ENCODE measurements at regions not wholly inside any gene's neighbourhood (a gene's known extent, or its start where the extent isn't known, plus 50 kb on each side); places are given as distances from the start of the nearest gene placed in this dataset.
A peak's percentile ranks its signal among the peaks of the same experiment; 100 is the strongest.

DNA sequence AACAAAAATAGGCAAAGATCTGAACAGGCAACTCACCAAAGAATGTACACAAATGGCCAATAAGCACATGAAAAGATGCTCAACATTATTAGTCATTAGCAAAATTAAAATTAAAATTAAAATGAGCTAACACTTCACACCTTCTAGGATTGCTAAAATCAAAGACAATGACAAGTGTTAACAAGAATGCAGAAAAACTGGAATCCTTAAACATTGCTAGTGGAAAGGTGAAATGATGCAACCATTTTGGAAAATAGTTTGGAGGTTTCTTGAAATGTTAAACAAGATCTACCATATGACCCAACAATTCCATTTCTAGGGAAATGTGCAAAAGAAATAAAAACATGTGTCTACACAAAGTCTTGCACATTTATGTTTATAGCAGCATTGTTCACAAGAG is 75.5 kb upstream of the DST start:
- peak; percentile 87 for FAIRE-seq
- no peak for DNase-seq (ENCODE audit: insufficient read length, low spot score)

DNA sequence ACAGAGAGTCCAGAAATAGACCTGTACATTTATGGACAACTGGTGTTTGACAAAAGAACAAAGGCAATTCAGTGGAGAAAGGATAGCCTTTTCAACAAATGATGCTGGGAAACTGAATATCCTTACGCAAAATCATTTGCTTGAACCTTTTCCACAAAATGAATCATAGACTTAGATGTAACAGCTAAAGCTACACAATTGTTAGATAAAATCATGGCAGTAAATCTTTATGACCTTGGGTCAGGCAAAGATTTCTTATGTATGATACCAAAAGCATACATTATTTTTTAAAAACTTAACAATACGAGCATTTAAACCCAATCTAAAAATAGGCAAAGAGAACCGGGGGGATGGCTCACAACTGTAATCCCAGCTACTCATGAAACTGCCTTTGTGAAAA is 73.5 kb upstream of the DST start:
- DNase-seq (ENCODE audit: insufficient read length, low spot score): no peak
- FAIRE-seq: peak; percentile 79
- TF ChIP-seq, protein P1, sequence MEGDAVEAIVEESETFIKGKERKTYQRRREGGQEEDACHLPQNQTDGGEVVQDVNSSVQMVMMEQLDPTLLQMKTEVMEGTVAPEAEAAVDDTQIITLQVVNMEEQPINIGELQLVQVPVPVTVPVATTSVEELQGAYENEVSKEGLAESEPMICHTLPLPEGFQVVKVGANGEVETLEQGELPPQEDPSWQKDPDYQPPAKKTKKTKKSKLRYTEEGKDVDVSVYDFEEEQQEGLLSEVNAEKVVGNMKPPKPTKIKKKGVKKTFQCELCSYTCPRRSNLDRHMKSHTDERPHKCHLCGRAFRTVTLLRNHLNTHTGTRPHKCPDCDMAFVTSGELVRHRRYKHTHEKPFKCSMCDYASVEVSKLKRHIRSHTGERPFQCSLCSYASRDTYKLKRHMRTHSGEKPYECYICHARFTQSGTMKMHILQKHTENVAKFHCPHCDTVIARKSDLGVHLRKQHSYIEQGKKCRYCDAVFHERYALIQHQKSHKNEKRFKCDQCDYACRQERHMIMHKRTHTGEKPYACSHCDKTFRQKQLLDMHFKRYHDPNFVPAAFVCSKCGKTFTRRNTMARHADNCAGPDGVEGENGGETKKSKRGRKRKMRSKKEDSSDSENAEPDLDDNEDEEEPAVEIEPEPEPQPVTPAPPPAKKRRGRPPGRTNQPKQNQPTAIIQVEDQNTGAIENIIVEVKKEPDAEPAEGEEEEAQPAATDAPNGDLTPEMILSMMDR (IDR thresholded peaks at IDR 0.05; ENCODE audit: insufficient read depth, missing control alignments): no peak

More for the DNA sequence above, 75.5 kb upstream of the DST start:
- TF ChIP-seq, protein P1 (IDR thresholded peaks at IDR 0.05; ENCODE audit: insufficient read depth, missing control alignments): no peak

DNA sequence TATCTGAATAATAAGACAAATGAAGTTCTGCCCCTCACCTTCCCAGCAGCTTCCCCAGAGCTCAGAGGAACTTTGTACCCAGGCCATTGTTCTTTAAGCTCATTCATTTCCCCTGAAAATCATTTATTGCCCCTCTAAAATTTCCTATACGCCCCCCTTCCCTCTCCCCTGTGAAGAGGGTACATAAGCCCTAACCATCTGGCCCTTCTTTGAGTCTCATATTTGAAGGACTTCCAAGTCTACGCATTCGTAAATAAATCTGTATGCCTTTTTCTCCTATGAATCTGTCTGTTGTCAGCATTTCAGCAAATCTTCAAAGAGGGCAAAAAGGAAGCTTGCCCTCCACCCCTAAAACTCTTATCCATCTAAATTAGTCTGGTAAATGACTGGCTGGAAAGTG is 73.1 kb upstream of the DST start:
- TF ChIP-seq, protein P1 (IDR thresholded peaks at IDR 0.05; ENCODE audit: insufficient read depth, missing control alignments): no peak
- FAIRE-seq: peak; percentile 78
- DNase-seq (ENCODE audit: insufficient read length, low spot score): no peak

DNA sequence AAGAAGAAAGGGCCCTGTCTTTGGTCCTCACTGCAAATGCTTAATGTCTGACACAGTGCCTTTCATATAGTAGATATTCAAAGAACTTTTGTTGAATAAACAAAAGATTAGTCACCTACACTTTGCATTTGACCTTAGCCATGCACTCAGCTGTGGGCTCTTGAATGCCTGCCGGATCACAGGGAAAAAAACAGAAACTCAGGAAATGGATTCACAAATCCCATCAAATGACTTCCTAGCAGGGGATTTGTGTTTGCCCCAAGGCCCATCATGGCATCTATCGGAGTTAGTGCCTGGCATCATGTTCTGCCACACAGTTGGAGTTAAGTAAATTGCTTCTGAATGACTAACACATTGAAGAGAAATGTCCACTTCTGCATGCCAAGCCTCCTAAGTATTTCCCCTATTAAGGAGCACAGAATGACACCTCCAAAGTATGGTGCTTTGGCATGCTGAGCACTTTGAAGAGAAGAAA is 72.3 kb upstream of the DST start:
- DNase-seq (ENCODE audit: insufficient read length, low spot score) (no peak), FAIRE-seq (no peak)
- TF ChIP-seq, protein P1 (IDR thresholded peaks at IDR 0.05; ENCODE audit: insufficient read depth, missing control alignments): no peak

DNA sequence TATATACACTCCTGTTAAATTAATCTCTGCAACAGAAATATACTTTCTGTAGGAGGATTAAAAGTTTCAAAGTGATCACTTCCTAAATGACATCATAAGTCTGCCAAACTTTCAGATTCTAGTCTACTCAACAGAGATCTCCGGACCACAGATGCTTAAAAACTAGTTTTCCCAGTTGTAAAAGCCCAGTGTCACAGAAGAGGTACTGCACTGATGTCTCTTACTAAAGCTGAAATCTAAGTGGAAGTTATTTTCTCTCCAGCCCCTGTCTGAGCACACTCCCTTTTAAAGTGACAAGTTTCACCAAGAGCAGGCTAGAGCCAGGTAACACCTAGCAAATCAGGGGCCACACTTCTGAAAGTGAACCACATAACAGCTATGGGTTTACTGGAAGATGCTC is 71.6 kb upstream of the DST start:
- TF ChIP-seq, protein P1 (IDR thresholded peaks at IDR 0.05; ENCODE audit: insufficient read depth, missing control alignments): no peak
- DNase-seq (ENCODE audit: insufficient read length, low spot score) (no peak), FAIRE-seq (no peak)

DNA sequence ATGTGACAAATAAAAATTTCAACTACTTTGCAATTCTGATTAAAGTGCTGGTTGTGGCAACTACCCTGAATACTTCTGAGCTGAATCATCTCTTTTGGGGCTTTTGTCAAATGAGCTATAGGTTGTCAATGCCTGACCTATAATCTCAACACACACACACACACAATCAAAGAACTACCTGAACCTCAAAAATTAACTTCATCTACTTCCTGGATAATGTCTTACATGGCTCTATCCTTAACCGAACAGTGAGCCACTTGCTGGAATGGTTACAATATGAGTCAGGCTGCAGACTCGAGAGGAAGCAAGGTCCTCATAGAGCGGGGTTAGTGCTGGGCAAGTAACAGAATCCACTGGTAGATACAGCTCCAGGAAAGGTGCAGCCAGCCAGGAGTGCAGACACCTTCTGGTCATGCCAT is 70.6 kb upstream of the DST start:
- no peak for DNase-seq (ENCODE audit: insufficient read length, low spot score)
- TF ChIP-seq, protein P1 (IDR thresholded peaks at IDR 0.05; ENCODE audit: insufficient read depth, missing control alignments): no peak
- peak; percentile 82 for FAIRE-seq

DNA sequence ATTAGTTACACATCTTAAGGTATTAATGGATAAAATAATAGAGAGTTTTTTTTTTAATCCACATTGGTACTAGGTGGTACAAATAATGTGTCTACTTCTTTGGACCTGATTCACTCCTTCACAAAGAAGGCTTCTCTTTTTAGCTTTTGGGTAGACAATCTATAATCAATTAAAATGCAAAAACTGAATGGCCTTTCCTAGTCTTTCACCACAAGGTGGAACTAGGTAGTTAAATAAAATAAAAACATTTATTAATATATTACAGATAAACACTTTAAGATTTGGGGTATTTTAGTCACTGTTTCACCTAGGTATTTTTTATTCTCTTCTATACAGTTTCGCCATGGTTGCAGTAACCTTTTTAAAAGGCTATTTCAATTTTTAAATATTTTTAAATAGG is 68.3 kb upstream of the DST start:
- TF ChIP-seq, protein P1 (IDR thresholded peaks at IDR 0.05; ENCODE audit: insufficient read depth, missing control alignments): peak; percentile 1

More for the DNA sequence above, 68.3 kb upstream of the DST start:
- FAIRE-seq: no peak
- no peak for DNase-seq (ENCODE audit: insufficient read length, low spot score)
